GM10248 (cell line): ENCODE measurements at regions not wholly inside any gene's neighbourhood (a gene's known extent, or its start where the extent isn't known, plus 50 kb on each side); places are given as distances from the start of the nearest gene placed in this dataset.

Source experiments
- CTCF ChIA-PET: fragments of 300-600 bp; sonication (Branson Sonifier 250); formaldehyde crosslinking; extraction: SDS; loops from one replicate; lab custom pipeline; 2021; ENCODE audit warnings: antibody characterized with exemption; lab: Yijun Ruan, JAX
- POLR2A ChIA-PET: fragments of 350-650 bp; sonication (Branson Sonifier 250); formaldehyde crosslinking; extraction: SDS; loops from one replicate; lab custom pipeline; 2020; ENCODE audit warnings: antibody characterized with exemption; lab: Yijun Ruan, JAX
- DNase-seq: peaks from one replicate; pipeline ENCODE4 v3.0.0; 2012; ENCODE audit errors: extremely low spot score
- TF ChIP-seq, protein P1 (sequence below): IDR thresholded peaks from 2 replicates; pipeline ENCODE4 v1.5.1; 2012; ENCODE audit warnings: mild to moderate bottlenecking, low read depth; ENCODE audit errors: extremely low read depth, missing control alignments, control extremely low read depth

DNA sequence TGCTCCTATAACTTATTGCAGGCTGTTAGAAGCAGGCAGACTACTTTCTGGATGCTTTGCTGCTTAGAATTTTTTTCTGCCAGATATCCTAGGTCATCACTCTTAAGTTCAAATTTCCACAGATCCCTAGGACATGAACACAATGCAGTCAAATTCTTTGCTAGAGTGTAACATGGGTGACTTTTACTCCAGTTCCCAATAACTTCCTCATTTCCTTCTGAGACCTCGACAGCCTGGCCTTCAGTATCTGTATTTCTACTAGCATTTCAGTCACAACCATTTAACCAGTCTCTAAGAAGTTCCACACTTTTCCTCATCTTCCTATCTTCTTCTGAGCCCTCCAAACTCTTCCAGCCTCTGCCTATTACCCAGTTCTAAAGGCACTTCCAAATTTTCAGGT is 60.4 kb upstream of the ZBED5 start:
- ChIA-PET POLR2A (no interaction called here), CTCF (no interaction called here)
- TF ChIP-seq, protein P1, sequence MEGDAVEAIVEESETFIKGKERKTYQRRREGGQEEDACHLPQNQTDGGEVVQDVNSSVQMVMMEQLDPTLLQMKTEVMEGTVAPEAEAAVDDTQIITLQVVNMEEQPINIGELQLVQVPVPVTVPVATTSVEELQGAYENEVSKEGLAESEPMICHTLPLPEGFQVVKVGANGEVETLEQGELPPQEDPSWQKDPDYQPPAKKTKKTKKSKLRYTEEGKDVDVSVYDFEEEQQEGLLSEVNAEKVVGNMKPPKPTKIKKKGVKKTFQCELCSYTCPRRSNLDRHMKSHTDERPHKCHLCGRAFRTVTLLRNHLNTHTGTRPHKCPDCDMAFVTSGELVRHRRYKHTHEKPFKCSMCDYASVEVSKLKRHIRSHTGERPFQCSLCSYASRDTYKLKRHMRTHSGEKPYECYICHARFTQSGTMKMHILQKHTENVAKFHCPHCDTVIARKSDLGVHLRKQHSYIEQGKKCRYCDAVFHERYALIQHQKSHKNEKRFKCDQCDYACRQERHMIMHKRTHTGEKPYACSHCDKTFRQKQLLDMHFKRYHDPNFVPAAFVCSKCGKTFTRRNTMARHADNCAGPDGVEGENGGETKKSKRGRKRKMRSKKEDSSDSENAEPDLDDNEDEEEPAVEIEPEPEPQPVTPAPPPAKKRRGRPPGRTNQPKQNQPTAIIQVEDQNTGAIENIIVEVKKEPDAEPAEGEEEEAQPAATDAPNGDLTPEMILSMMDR, result no peak
- no peak for DNase-seq

DNA sequence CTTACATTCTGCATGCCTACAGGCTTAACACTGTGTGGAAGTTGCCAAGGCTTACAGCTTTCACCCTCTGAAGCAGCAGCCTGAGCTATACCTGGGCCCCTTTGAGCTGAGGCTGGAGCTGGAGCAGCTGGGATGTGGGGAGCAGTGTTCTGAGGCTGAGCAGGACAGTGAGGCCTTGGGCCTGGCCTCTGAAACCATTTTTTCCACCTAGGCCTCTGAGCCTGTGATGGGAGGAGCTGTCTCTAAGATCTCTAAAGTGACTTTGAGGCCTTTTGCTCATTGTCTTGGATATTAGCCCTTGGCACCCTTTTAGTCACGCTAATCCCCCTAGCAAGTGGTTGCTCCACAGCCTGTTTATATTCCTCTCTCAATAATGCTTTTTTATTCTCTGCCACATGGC is 59.9 kb upstream of the ZBED5 start:
- DNase-seq, result no peak
- CTCF ChIA-PET, result interaction anchor here (0.8 to 1.1 kb wide), 2 partner anchors 8 to 10 kb away, joined by 3 to 4 read pairs; no protein-coding TSS in a partner anchor
- TF ChIP-seq, protein P1, result no peak
- POLR2A ChIA-PET, result no interaction called here

DNA sequence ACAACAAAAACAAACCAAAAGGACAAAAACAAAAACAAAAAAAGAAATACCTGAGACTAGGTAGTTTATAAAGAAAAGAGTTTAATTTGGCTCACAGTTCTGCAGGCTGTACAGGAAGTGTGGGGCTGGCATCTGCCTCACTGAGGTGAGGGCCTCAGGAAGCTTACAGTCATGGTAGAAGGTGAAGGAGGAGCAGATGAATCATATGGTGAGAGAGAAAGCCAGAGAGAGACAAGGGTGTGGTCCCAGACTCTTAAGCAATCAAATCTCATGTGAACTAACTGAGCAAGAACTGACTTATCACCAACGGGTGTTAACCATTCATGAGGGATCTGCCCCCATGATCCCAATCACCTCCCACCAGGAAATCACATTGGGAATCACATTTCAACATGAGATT is 58.8 kb upstream of the ZBED5 start:
- TF ChIP-seq, protein P1, result no peak
- ChIA-PET CTCF (interaction anchor here (0.8 to 1.1 kb wide), 3 partner anchors 9 to 17 kb away, joined by 3 to 4 read pairs (median 3); no protein-coding TSS in a partner anchor), POLR2A (no interaction called here)
- no peak for DNase-seq

DNA sequence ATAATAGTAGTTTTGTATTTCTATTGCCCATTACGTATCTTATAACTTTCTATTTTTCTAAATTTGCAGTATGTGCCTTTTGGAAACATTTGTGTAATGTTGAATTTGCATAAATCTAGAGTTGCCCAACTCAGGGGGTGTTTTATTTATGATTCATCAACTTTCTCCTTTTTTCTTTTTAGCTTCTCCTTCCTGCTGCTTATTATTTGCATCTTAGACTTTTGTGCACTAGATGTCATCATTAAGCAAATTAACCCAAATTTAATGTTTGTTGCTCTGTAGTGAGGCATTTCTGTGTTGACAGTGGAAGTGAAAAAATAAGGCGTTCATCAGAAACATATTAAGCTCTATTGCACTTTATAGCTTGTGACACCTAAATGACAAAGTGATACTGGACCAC is 56.2 kb upstream of the ZBED5 start:
- TF ChIP-seq, protein P1, result no peak
- ChIA-PET CTCF (interaction anchor here (1.3 to 1.9 kb wide), 4 partner anchors 11 to 121 kb away, joined by 3 to 5 read pairs (median 4); no protein-coding TSS in a partner anchor), POLR2A (no interaction called here)
- no peak for DNase-seq

DNA sequence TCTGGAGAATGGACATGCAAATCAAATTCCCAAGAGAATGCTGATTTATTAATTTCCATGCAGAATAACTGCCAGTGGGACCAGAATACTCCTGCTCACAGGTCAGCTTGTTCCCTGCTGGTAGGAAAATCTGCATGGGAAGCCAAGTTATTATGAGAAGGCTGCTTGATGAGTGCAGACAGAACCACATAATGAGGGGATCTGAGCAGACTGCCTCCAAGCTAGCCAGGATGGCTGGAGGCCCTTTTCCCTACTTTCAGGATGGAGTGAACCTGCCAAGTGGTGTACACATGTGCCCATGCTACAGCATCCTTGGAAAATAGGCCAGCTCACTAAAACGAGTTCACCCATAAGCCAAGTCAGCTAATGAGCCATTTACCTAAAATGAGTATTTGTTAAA is 55.2 kb upstream of the ZBED5 start:
- ChIA-PET CTCF (interaction anchor here (1.4 to 1.9 kb wide), 3 partner anchors 13 to 120 kb away, joined by 3 to 6 read pairs (median 5); no protein-coding TSS in a partner anchor), POLR2A (interaction anchor here (0.6 kb wide), 1 partner anchor 1378 kb away, joined by 3 read pairs; no protein-coding TSS in a partner anchor)
- DNase-seq, result no peak
- TF ChIP-seq, protein P1, result no peak

DNA sequence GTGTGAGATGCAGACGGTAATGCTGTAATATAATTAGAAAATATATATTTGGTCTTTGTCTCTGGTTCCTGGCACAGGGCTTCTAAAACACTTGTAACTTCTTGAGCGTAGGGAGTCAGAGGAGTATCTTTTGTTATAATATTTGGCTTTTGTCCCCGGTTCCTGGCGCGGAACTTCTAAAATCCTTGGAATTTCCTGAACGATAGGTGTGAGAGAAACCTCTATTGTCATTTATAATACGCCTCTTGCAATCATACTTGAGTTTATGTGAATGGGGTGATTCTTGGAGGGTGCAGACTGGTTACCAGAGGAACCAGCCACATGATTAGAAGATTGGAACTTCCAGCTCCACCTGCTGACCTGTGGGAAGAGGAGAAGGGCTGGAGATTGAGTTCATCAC is 54.1 kb upstream of the ZBED5 start:
- ChIA-PET POLR2A (no interaction called here), CTCF (interaction anchor here (0.9 to 1.9 kb wide), 4 partner anchors 12 to 120 kb away, joined by 3 to 6 read pairs (median 4); no protein-coding TSS in a partner anchor)
- DNase-seq, result no peak
- TF ChIP-seq, protein P1, result no peak
